GM12864 (cell line): ENCODE measurements at regions not wholly inside any gene's neighbourhood (a gene's known extent, or its start where the extent isn't known, plus 50 kb on each side); places are given as distances from the start of the nearest gene placed in this dataset.

Source experiments
- DNase-seq: peaks from one replicate; pipeline ENCODE4 v3.0.0-alpha.2; 2011; ENCODE audit warnings: low read depth
- H3K4me3 ChIP-seq: 2 replicates; pipeline ENCODE4 v1.5.1; 2011; ENCODE audit warnings: mild to moderate bottlenecking, low read depth, low read length, control low read depth
- CTCF ChIP-seq: IDR thresholded peaks from 2 replicates; pipeline ENCODE4 v1.5.1; 2011; ENCODE audit warnings: low read depth, mild to moderate bottlenecking, moderate library complexity, low read length, control low read depth, inconsistent platforms; ENCODE audit errors: missing control alignments

DNA sequence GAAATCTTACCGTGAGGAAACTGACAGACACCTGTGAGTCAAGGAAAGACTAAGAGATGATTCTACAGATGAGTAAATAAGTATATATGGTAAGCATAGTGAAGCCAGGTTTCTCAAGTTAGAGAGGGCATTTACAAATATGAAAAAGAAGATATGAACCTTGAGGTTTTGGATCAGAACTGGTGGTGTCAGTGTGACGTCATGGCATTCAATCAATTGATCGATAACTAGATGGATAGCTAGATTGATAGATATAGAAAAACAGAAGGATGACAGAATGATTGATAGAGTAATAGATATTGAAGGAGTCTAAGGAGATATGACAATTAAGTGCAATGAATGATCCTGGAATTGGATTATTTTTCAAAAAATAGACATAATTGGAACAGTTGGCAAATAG is 350.2 kb upstream of the MC4R start:
- no peak overlapping the region for H3K4me3 ChIP-seq
- no peak for DNase-seq
- TF ChIP-seq CTCF = no peak

- no peak for DNase-seq
- TF ChIP-seq CTCF = no peak
- no peak overlapping the region for H3K4me3 ChIP-seq
Observed at GRCh38 chr18:60732143-60732542, 359.6 kb upstream of the MC4R start.

GRCh38 chr18:60739212-60739611 is 366.6 kb upstream of the MC4R start:
- TF ChIP-seq CTCF = no peak
- no peak for DNase-seq
- no peak overlapping the region for H3K4me3 ChIP-seq

- TF ChIP-seq CTCF = no peak
- no peak overlapping the region for H3K4me3 ChIP-seq
- no peak for DNase-seq
Observed at GRCh38 chr18:60740313-60740712, 367.7 kb upstream of the MC4R start.

GRCh38 chr18:60746491-60746890 is 373.9 kb upstream of the MC4R start:
- DNase-seq = no peak
- no peak for TF ChIP-seq CTCF
- H3K4me3 ChIP-seq = no peak overlapping the region

GRCh38 chr18:60746919-60747318 is 374.3 kb upstream of the MC4R start:
- TF ChIP-seq CTCF = no peak

GRCh38 chr18:60753753-60754152 is 381.2 kb upstream of the MC4R start:
- TF ChIP-seq CTCF = no peak
- H3K4me3 ChIP-seq = no peak overlapping the region
- no peak for DNase-seq

More at GRCh38 chr18:60746919-60747318, 374.3 kb upstream of the MC4R start:
- H3K4me3 ChIP-seq = no peak overlapping the region
- DNase-seq = no peak
